ENCODE measurements at regions not wholly inside any gene's neighbourhood (a gene's known extent, or its start where the extent isn't known, plus 50 kb on each side); places are given as distances from the start of the nearest gene placed in this dataset.
"Not testable (repeated sequence)": the region's sequence is repeated elsewhere in the genome, so short reads cannot be mapped to it uniquely, and the experiment has no call there.

GRCh38 chr4:49117951-49118350 lies 131.9 kb downstream of the CWH43 start:
- DNase-seq (ENCODE audit: low read depth), result not testable (repeated sequence)

- DNase-seq (ENCODE audit: low read depth), result not testable (repeated sequence)
These were observed 132.5 kb downstream of the CWH43 start for GRCh38 chr4:49118379-49119212.

DNA sequence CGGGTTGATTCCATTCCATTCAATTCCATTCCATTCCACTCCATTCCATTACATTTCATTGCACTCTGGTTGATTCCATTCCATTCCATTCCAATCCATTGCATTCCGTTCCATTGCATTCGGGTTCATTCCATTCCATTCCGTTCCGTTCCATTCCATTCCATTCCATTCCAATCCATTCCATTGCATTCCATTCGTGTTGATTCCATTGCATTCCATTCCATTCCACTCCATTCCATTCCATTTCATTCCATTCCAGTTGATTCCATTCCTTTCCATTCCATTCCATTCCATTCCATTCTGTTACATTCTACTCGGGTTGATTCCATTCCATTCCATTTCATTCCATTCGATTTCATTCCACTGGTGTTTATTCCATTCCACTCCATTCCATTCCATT lies 133.3 kb downstream of the CWH43 start:
- not testable (repeated sequence) for DNase-seq (ENCODE audit: low read depth)

- DNase-seq (ENCODE audit: low read depth), result not testable (repeated sequence)
These were observed 134.1 kb downstream of the CWH43 start for GRCh38 chr4:49120042-49120779.

DNA sequence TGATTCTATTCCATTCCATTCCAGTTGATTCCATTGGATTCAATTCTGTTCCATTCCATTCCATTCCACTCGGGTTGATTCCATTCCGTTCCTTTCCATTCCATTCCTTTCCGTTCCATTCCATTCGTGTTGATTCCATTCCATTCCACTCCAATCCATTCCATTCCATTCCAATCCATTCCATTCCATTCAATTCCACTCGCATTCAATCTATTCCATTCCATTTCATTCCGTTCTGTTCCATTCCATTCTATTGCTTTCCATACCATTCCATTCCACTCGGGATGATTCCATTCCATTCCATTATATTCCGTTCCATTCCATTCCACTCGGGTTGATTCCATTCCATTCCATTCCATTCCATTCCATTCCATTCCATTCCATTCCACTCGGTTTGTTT lies 134.7 kb downstream of the CWH43 start:
- DNase-seq (ENCODE audit: low read depth), result not testable (repeated sequence)

- not testable (repeated sequence) for DNase-seq (ENCODE audit: low read depth)
These were observed 140.4 kb downstream of the CWH43 start for GRCh38 chr4:49126443-49126842.

- not testable (repeated sequence) for DNase-seq (ENCODE audit: low read depth)
These were observed 140.8 kb downstream of the CWH43 start for GRCh38 chr4:49126858-49127257.

GRCh38 chr4:49129385-49129784 lies 143.3 kb downstream of the CWH43 start:
- not testable (repeated sequence) for DNase-seq (ENCODE audit: low read depth)

DNA sequence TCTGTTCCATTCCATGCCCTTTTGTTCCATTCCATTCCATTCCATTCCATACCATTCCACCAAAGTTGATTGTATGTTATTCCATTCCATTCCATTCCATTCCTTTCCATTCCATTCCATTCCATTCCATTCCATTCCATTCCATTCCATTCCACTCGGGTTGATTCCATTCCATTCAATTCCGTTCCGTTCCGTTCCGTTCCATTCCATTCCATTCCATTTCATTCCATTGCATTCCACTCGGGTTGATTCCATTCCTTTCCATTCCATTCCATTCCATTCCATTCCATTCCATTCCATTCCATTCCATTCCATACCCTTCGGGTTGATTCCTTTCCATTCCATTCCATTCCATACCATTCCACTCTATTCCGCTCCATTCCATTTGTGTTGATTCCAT lies 143.8 kb downstream of the CWH43 start:
- DNase-seq (ENCODE audit: low read depth), result not testable (repeated sequence)

GRCh38 chr4:49130724-49131123 lies 144.6 kb downstream of the CWH43 start:
- DNase-seq (ENCODE audit: low read depth), result not testable (repeated sequence)

GRCh38 chr4:49137043-49137442 lies 151.0 kb downstream of the CWH43 start:
- not testable (repeated sequence) for DNase-seq (ENCODE audit: low read depth)

- DNase-seq (ENCODE audit: low read depth), result not testable (repeated sequence)
These were observed 151.9 kb downstream of the CWH43 start for GRCh38 chr4:49137961-49138360.

- not testable (repeated sequence) for DNase-seq (ENCODE audit: low read depth)
These were observed 152.7 kb downstream of the CWH43 start for GRCh38 chr4:49138818-49139217.

GRCh38 chr4:49139513-49139912 lies 153.4 kb downstream of the CWH43 start:
- DNase-seq (ENCODE audit: low read depth), result not testable (repeated sequence)

DNA sequence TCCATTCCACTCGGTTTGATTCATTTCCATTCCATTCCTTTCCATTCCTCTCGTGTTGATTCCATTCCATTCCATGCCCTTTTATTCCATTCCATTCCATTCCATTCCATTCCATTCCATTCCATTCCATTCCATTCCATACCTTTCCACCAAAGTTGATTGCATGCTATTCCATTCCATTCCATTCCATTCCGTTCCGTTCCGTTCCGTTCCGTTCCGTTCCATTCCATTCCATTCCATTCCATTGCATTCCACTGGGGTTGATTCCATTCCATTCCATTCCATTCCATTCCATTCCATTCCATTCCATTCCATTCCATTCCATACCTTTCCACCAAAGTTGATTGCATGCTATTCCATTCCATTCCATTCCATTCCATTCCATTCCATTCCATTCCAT lies 154.3 kb downstream of the CWH43 start:
- not testable (repeated sequence) for DNase-seq (ENCODE audit: low read depth)

GRCh38 chr4:49141955-49142354 lies 155.9 kb downstream of the CWH43 start:
- DNase-seq (ENCODE audit: low read depth), result not testable (repeated sequence)

DNA sequence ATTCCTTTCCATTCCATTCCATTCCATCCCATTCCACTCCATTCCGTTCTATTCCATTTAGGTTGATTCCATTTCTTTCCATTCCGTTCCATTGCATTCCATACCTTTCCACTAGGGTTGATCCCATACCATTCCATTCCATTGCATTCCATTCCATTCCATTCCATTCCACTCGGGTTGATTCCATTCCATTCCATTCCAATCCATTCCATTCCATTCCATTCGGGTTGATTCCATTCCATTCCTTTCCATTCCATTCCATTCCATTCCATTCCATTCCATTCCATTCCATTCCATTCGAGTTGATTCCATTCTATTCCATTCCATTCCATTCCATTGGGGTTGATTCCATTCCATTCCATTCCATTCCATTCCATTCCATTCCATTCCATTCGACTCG lies 161.1 kb downstream of the CWH43 start:
- not testable (repeated sequence) for DNase-seq (ENCODE audit: low read depth)

DNA sequence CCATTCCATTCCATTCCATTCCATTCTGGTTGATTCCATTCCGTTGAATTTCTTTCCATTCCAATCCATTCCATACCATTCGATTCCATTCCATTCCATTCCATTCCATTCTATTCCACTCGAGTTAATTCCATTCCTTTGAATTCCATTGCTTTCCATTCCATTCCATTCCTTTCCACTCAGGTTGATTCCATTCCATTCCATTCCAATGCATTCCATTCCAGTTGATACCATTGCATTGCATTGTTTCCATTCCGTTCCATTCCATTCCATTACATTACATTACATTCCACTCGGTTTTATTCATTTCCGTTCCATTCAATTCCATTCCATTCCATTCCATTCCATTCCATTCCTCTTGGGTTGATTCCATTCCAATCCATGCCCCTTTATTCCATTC lies 161.5 kb downstream of the CWH43 start:
- DNase-seq (ENCODE audit: low read depth), result not testable (repeated sequence)

GRCh38 chr4:49149006-49149975 lies 163.2 kb downstream of the CWH43 start:
- peak; percentile 38 for DNase-seq (ENCODE audit: low read depth)

DNA sequence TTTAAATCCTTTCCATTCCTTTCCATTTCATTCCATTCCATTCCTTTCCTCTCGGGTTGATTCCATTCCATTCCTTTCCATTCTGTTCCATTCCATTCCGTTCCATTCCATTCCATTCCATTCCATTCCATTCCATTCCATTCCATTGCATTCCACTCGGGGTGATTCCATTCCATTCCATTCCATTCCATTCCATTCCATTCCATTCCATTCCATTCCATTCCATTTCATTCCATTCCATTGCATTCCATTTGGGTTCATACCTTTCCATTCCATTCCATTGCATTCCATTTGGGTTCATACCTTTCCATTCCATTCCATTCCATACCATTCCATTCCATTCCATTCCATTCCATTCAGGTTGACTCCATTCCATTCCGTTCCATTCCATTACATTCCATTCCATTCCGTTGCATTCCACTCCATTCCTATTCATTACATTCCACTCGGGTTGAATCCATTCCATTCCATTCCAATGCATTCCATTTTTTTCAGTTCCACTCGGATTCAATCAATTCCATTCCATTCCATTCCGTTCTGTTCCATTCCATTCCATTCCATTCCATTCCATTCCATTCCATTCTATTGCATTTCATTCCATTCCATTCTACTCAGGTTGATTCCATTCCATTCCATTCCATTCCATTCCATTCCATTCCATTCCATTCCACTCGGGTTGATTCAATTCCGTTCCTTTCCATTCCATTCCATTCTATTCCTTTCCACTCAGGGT lies 164.4 kb downstream of the CWH43 start:
- DNase-seq (ENCODE audit: low read depth), result not testable (repeated sequence)

DNA sequence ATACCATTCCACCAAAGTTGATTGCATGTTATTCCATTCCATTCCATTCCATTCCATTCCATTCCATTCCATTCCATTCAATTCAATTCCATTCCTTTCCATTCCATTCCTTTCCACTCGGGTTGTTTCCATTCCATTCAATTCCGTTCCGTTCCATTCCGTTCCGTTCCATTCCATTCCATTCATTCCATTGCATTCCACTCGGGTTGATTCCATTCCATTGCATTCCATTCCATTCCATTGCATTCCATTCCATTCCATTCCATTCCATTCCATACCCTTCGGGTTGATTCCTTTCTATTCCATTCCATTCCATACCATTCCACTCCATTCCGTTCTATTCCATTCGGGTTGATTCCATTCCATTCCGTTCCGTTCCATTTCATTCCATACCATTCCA lies 166.9 kb downstream of the CWH43 start:
- not testable (repeated sequence) for DNase-seq (ENCODE audit: low read depth)
